NCI-H446 treated with DMSO at 0.1 percent for 48 hours (cell line): ENCODE measurements at regions not wholly inside any gene's neighbourhood (a gene's known extent, or its start where the extent isn't known, plus 50 kb on each side); places are given as distances from the start of the nearest gene placed in this dataset.
A peak's percentile ranks its signal among the peaks of the same experiment; 100 is the strongest.
"Not testable (repeated sequence)": the region's sequence is repeated elsewhere in the genome, so short reads cannot be mapped to it uniquely, and the experiment has no call there.

Source experiments
- DNase-seq: peaks from one replicate; lab custom pipeline; 2025; lab: John Stamatoyannopoulos, UW

- DNase-seq: no peak
These were observed 248.8 kb downstream of the SHOX2 start for GRCh38 chr3:157857440-157857839.

- no peak for DNase-seq
These were observed 249.9 kb downstream of the SHOX2 start for GRCh38 chr3:157856078-157856939.

- not testable (repeated sequence) for DNase-seq
These were observed 260.4 kb downstream of the SHOX2 start for GRCh38 chr3:157845839-157846238.

GRCh38 chr3:157844800-157845565 lies 261.2 kb downstream of the SHOX2 start:
- no peak for DNase-seq

GRCh38 chr3:157844216-157844615 lies 262.0 kb downstream of the SHOX2 start:
- no peak for DNase-seq

GRCh38 chr3:157841029-157841428 lies 265.2 kb downstream of the SHOX2 start:
- no peak for DNase-seq

GRCh38 chr3:157840564-157840963 lies 265.7 kb downstream of the SHOX2 start:
- no peak for DNase-seq

GRCh38 chr3:157838457-157838856 lies 267.8 kb downstream of the SHOX2 start:
- no peak for DNase-seq

GRCh38 chr3:157837336-157837735 lies 268.9 kb downstream of the SHOX2 start:
- DNase-seq: no peak

GRCh38 chr3:157836022-157836421 lies 270.2 kb downstream of the SHOX2 start:
- no peak for DNase-seq

- DNase-seq: no peak
These were observed 273.6 kb downstream of the SHOX2 start for GRCh38 chr3:157832588-157832987.

GRCh38 chr3:157830556-157831236 lies 275.5 kb downstream of the SHOX2 start:
- peak; percentile 60 for DNase-seq

- DNase-seq: no peak
These were observed 276.4 kb downstream of the SHOX2 start for GRCh38 chr3:157829786-157830185.

- no peak for DNase-seq
These were observed 281.9 kb downstream of the SHOX2 start for GRCh38 chr3:157824281-157824680.

- DNase-seq: no peak
These were observed 283.2 kb downstream of the SHOX2 start for GRCh38 chr3:157823050-157823449.

GRCh38 chr3:157820157-157820517 lies 286.1 kb downstream of the SHOX2 start:
- no peak for DNase-seq

GRCh38 chr3:157819270-157820156 lies 286.7 kb downstream of the SHOX2 start:
- DNase-seq: no peak

- DNase-seq: no peak
These were observed 289.3 kb downstream of the SHOX2 start for GRCh38 chr3:157816896-157817295.

GRCh38 chr3:157816296-157816695 lies 289.9 kb downstream of the SHOX2 start:
- peak; percentile 41 for DNase-seq

GRCh38 chr3:157815739-157816138 lies 290.5 kb downstream of the SHOX2 start:
- DNase-seq: no peak

- no peak for DNase-seq
These were observed 295.1 kb downstream of the SHOX2 start for GRCh38 chr3:157810924-157811718.
